ENCODE measurements at regions not wholly inside any gene's neighbourhood (a gene's known extent, or its start where the extent isn't known, plus 50 kb on each side); places are given as distances from the start of the nearest gene placed in this dataset.

GRCh38 chr18:25818505-25818904 is 271.9 kb downstream of the SS18 start:
- no peak for TF ChIP-seq EZH2 (IDR thresholded peaks at IDR 0.05)
- no peak for TF ChIP-seq POLR2AphosphoS5 (IDR thresholded peaks at IDR 0.05; ENCODE audit: borderline replicate concordance, low read depth, low read length)
- no peak for TF ChIP-seq FOXP2 (optimal IDR thresholded peaks at IDR 0.05; ENCODE audit: control extremely low read depth, extremely low read length, insufficient read depth)

Data from SK-N-MC (cell line).